Hepatocyte (in vitro differentiated cells): ENCODE measurements at regions not wholly inside any gene's neighbourhood (a gene's known extent, or its start where the extent isn't known, plus 50 kb on each side); places are given as distances from the start of the nearest gene placed in this dataset.

Source experiments
- DNase-seq: peaks from one replicate; pipeline ENCODE4 v3.0.0-alpha.2; 2016; ENCODE audit warnings: low spot score
- H2AFZ ChIP-seq: fragments of 200-600 bp; sonication (generic); 2 replicates; pipeline ENCODE4 v1.6.0; 2016; ENCODE audit warnings: antibody characterized with exemption, mild to moderate bottlenecking
- H3K27ac ChIP-seq: fragments of 200-600 bp; sonication (generic); 2 replicates; pipeline ENCODE4 v1.5.1; 2016; ENCODE audit warnings: mild to moderate bottlenecking
- H3K27me3 ChIP-seq: fragments of 200-600 bp; sonication (generic); 2 replicates; pipeline ENCODE4 v1.6.1; 2016
- H3K36me3 ChIP-seq: fragments of 200-600 bp; sonication (generic); replicated peaks from 2 replicates; pipeline ENCODE4 v1.5.1; 2016; ENCODE audit warnings: low read depth; ENCODE audit not compliant: insufficient read depth
- H3K4me1 ChIP-seq: fragments of 200-600 bp; sonication (generic); 2 replicates; pipeline ENCODE4 v1.5.1; 2016; ENCODE audit warnings: mild to moderate bottlenecking, moderate library complexity; ENCODE audit not compliant: insufficient read depth
- H3K4me2 ChIP-seq: fragments of 200-600 bp; sonication (generic); 2 replicates; pipeline ENCODE4 v1.6.0; 2016
- H3K4me3 ChIP-seq: fragments of 200-600 bp; sonication (generic); 2 replicates; pipeline ENCODE4 v1.5.1; 2016; ENCODE audit warnings: mild to moderate bottlenecking
- H3K79me2 ChIP-seq: fragments of 200-600 bp; sonication (generic); 2 replicates; pipeline ENCODE4 v1.6.0; 2017; ENCODE audit warnings: mild to moderate bottlenecking
- H3K9me2 ChIP-seq: fragments of 200-600 bp; sonication (generic); replicated peaks from 2 replicates; pipeline ENCODE4 v1.6.0; 2017; ENCODE audit warnings: mild to moderate bottlenecking; ENCODE audit not compliant: insufficient read depth
- H3K9me3 ChIP-seq: fragments of 200-600 bp; sonication (generic); 2 replicates; pipeline ENCODE4 v1.5.1; 2016; ENCODE audit warnings: low read depth, mild to moderate bottlenecking
- H4K20me1 ChIP-seq: fragments of 200-600 bp; sonication (generic); 2 replicates; pipeline ENCODE4 v1.6.0; 2016; ENCODE audit warnings: mild to moderate bottlenecking; ENCODE audit not compliant: insufficient read depth, poor library complexity, severe bottlenecking
- EZH2 ChIP-seq: fragments of 200-600 bp; sonication (generic); IDR thresholded peaks from 2 replicates; pipeline ENCODE4 v1.6.1; 2016; ENCODE audit warnings: antibody characterized with exemption, mild to moderate bottlenecking, borderline replicate concordance
- EZH2phosphoT487 ChIP-seq: fragments of 200-600 bp; sonication (generic); IDR thresholded peaks from one replicate; pipeline ENCODE4 v1.6.1; 2018; ENCODE audit warnings: antibody characterized with exemption, mild to moderate bottlenecking, low read depth, moderate library complexity; ENCODE audit not compliant: unreplicated experiment, severe bottlenecking
- WGBS: methylation state at CpG from one replicate; pipeline ENCODE4 v1.1.6; 2016; ENCODE audit warnings: low lambda C conversion rate; ENCODE audit errors: missing lambda C conversion rate; 5-methylcytosine and 5-hydroxymethylcytosine counted together
- TF ChIP-seq, protein P1 (sequence below): fragments of 200-600 bp; sonication (generic); IDR thresholded peaks from 2 replicates; pipeline ENCODE4 v1.5.1; 2016; ENCODE audit warnings: antibody characterized with exemption, mild to moderate bottlenecking; ENCODE audit not compliant: poor library complexity

DNA sequence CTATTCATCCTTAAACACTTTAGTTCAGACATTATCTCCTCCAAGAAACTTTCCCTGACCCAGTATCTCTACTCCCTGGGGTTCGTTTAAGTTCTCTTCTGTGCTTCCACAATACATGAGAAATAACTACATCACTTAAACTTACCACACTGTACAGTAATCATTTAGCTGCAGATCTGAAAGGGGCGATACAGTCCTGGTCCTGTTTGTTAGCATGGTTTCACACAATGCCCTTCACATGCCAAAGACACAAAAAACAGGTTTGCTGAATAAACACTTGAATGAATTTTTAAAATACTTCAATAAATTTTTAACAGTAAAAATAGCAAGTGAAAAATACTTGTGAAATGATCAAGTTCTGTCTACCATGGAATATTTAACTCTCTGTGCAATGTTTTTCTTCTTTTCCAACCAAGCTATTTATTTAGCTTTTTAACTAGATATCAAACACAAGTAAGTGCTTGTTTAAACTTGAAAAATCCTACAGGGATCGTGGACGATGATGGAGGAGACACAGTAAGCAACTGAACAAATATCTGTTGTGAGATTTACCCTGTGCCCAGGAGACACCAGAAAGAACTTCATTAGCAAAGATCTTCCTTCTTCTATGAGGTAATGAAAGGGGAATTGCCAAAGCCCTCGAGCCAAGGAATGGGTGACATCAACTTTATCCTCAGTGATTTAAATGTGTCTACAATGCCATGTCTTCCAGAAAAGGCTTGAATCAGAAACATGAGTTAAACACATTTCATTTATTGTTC, 255.6 kb upstream of the GRIP1 start:
- Histone ChIP-seq H3K4me2 (no peak overlapping the region), H3K79me2 (no peaks in the 10 kb centered on the region), H3K9me3 (no peaks in the 10 kb centered on the region), H3K9me2 (no peaks in the 10 kb centered on the region), H3K27me3 (no peaks in the 10 kb centered on the region), H4K20me1 (no peaks in the 10 kb centered on the region), H3K4me3 (no peak overlapping the region), H2AFZ (no peak overlapping the region), H3K4me1 (no peaks in the 10 kb centered on the region), H3K36me3 (no peaks in the 10 kb centered on the region), H3K27ac (no peak overlapping the region)
- no peak for DNase-seq
- no peak for TF ChIP-seq EZH2phosphoT487
- TF ChIP-seq, protein P1, sequence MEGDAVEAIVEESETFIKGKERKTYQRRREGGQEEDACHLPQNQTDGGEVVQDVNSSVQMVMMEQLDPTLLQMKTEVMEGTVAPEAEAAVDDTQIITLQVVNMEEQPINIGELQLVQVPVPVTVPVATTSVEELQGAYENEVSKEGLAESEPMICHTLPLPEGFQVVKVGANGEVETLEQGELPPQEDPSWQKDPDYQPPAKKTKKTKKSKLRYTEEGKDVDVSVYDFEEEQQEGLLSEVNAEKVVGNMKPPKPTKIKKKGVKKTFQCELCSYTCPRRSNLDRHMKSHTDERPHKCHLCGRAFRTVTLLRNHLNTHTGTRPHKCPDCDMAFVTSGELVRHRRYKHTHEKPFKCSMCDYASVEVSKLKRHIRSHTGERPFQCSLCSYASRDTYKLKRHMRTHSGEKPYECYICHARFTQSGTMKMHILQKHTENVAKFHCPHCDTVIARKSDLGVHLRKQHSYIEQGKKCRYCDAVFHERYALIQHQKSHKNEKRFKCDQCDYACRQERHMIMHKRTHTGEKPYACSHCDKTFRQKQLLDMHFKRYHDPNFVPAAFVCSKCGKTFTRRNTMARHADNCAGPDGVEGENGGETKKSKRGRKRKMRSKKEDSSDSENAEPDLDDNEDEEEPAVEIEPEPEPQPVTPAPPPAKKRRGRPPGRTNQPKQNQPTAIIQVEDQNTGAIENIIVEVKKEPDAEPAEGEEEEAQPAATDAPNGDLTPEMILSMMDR, result no peak
- no peak for TF ChIP-seq EZH2
- 65% methylated on average over 5 of the region's 5 CpGs for whole genome bisulfite sequencing

DNA sequence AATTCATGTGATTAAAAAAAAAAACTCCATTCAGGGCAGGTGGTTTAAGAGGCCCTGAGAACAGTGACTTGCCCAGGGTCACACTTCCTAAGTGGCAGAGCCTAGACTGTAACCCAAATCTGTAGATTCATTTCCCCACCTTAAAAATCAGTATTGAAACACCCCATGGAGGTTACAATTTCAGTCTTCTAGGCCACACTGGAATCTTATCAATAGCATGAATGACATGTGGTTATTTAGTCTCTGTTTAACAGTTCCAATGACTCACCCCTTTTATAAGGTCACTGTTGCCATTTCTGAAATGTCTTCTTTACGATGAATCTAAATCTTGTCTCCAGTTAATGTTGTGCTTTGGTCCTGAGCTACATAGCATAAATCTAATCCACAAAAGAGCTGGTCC, 262.3 kb upstream of the GRIP1 start:
- Histone ChIP-seq H4K20me1 (no peaks in the 10 kb centered on the region), H3K79me2 (no peaks in the 10 kb centered on the region), H3K9me2 (no peaks in the 10 kb centered on the region), H3K4me3 (no peak overlapping the region), H3K27me3 (no peaks in the 10 kb centered on the region), H2AFZ (no peak overlapping the region), H3K4me2 (no peak overlapping the region), H3K36me3 (no peaks in the 10 kb centered on the region), H3K27ac (no peak overlapping the region), H3K9me3 (no peaks in the 10 kb centered on the region), H3K4me1 (no peaks in the 10 kb centered on the region)
- TF ChIP-seq EZH2phosphoT487 (no peak), EZH2 (no peak)
- TF ChIP-seq, protein P1, result no peak
- no peak for DNase-seq
- 29% methylated on average over 1 of the region's 1 CpG for WGBS

DNA sequence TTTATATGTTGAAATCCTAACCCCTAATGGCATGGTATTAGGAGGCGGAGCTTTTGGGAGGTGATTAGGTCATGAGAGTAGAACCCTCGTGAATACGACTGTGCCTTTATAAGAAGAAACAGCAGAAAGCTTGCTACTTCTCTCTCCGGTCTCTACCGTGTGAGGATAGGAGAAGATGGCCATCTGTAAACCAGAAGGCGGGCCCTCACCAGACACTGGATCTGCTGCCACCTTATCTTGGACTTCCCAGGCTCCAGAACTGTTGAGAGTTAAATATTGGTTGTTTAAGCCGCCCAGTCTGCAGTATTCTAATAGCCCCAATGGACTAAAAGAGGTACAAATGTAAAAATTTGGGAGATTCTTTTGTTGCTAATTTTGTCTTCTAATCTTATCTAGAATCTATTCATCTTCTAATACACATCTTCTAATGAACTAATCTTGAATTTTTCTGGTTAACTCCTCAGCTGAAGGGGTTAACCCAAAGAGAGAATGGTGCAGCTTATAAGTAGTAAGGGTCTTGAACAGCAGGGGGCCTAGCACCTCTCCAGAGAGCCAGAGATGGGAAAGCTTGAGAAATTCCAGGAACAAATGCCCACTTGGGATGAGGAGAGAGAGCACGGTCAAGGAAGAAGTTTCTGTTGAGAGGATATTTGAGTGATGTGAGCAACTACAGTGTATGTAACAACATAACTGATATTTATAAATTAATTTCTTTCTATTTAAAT, 264.0 kb upstream of the GRIP1 start:
- no peak for TF ChIP-seq EZH2phosphoT487
- Histone ChIP-seq H3K4me2 (no peak overlapping the region), H3K9me3 (no peaks in the 10 kb centered on the region), H3K36me3 (no peaks in the 10 kb centered on the region), H3K79me2 (no peaks in the 10 kb centered on the region), H3K4me1 (no peaks in the 10 kb centered on the region), H3K9me2 (no peaks in the 10 kb centered on the region), H3K27ac (no peak overlapping the region), H3K4me3 (no peak overlapping the region), H4K20me1 (no peaks in the 10 kb centered on the region), H2AFZ (no peak overlapping the region), H3K27me3 (no peaks in the 10 kb centered on the region)
- 83% methylated on average over 8 of the region's 8 CpGs for WGBS
- DNase-seq, result no peak

DNA sequence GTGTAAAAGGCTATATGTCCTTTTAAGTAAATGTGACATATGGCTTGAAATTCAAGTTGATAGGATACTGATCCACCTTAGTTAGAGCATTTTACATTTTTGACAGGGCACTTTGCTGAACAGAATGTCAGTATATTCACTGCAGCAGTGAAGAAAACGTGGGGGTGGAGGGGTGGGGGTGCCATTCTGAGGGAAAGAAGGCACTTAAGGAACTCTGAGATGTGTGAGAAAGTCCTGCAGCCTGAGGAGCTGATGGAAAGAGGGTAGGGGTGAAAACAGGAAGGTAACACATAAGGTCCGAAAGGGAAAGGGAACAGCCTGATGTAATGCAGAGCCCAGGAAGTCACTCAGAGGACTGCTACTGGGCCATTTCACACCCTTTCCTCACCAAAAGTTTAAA, 265.5 kb upstream of the GRIP1 start:
- H3K79me2 ChIP-seq, result no peaks in the 10 kb centered on the region
- no peaks in the 10 kb centered on the region for H4K20me1 ChIP-seq
- no peaks in the 10 kb centered on the region for H3K4me1 ChIP-seq
- TF ChIP-seq EZH2 (no peak), EZH2phosphoT487 (no peak)
- TF ChIP-seq, protein P1, result no peak
- no peaks in the 10 kb centered on the region for H3K9me2 ChIP-seq
- no peak overlapping the region for H3K27ac ChIP-seq
- no peaks in the 10 kb centered on the region for H3K36me3 ChIP-seq
- H3K9me3 ChIP-seq, result no peaks in the 10 kb centered on the region
- no peak overlapping the region for H2AFZ ChIP-seq
- no peak overlapping the region for H3K4me2 ChIP-seq
- no peak for DNase-seq
- WGBS, result 50% methylated on average over 2 of the region's 2 CpGs
- H3K4me3 ChIP-seq, result no peak overlapping the region
- H3K27me3 ChIP-seq, result no peaks in the 10 kb centered on the region
